Activated naive CD4-positive, alpha-beta T cell treated with anti-CD3 and anti-CD28 coated beads, Interleukin-2, amount 50 U/mL, for 24 hours (primary cell): ENCODE measurements at regions not wholly inside any gene's neighbourhood (a gene's known extent, or its start where the extent isn't known, plus 50 kb on each side); places are given as distances from the start of the nearest gene placed in this dataset.

Source experiments
- H3K27ac Mint-ChIP-seq: one replicate; pipeline ENCODE4 v1.8.0; 2021; ENCODE audit warnings: mild to moderate bottlenecking, mixed read lengths
- H3K27me3 Mint-ChIP-seq: one replicate; pipeline ENCODE4 v1.8.0; 2021; ENCODE audit warnings: mixed read lengths
- H3K36me3 Mint-ChIP-seq: one replicate; pipeline ENCODE4 v1.8.0; 2021; ENCODE audit warnings: mixed read lengths
- H3K4me1 Mint-ChIP-seq: one replicate; pipeline ENCODE4 v1.8.0; 2021; ENCODE audit warnings: mixed read lengths
- H3K4me3 Mint-ChIP-seq: one replicate; pipeline ENCODE4 v1.8.0; 2021; ENCODE audit warnings: mild to moderate bottlenecking, mixed read lengths
- H3K9me3 Mint-ChIP-seq: one replicate; pipeline ENCODE4 v1.8.0; 2021; ENCODE audit warnings: mixed read lengths

DNA sequence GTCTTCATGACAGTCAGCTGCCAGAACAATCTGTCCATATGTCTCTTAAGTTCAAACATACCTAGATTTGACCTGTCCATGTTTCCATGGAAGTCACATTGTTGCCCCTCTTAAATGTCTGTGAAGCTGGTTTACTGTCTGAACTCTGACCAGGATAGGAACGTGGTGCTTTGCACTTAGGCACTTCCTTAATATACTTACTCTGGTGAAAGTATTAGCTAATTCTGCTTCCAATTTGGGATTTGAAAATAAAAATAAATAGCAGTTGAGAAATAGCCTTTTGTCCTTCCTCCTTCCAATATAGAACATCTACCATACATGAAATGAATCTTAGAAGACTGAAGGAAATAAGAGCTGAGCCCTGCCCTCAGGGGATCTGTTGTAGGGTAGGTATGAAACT, 524.5 kb upstream of the CLINT1 start:
- Mint-ChIP-seq H3K9me3 (no peaks in the 10 kb centered on the region), H3K27me3 (no peaks in the 10 kb centered on the region), H3K4me3 (no peak overlapping the region), H3K27ac (no peak overlapping the region), H3K36me3 (no peaks in the 10 kb centered on the region), H3K4me1 (no peaks in the 10 kb centered on the region)

DNA sequence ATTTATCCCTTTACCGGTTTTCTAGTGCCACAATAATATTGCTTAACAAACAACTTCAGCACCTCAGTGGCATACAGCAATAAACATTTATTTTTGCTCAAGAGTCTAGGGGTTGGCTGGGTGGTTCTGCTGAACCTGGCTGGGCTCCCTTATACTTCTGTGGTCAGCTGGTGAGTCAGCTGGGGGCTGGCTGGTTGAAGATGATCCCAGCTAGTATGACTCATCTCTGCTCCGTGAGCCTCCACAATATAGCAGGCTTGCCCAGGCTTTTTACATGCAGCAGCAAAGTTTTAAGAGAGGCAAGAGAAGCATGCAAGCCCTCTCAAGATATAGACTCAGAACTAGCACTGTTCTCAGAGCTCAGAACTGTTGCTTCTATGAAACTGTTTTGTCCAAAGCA, 523.5 kb upstream of the CLINT1 start:
- no peaks in the 10 kb centered on the region for H3K9me3 Mint-ChIP-seq
- H3K36me3 Mint-ChIP-seq = peaks cover 1% of the 10 kb centered on the region
- H3K27me3 Mint-ChIP-seq = no peaks in the 10 kb centered on the region
- no peak overlapping the region for H3K4me3 Mint-ChIP-seq
- no peaks in the 10 kb centered on the region for H3K4me1 Mint-ChIP-seq
- no peak overlapping the region for H3K27ac Mint-ChIP-seq

DNA sequence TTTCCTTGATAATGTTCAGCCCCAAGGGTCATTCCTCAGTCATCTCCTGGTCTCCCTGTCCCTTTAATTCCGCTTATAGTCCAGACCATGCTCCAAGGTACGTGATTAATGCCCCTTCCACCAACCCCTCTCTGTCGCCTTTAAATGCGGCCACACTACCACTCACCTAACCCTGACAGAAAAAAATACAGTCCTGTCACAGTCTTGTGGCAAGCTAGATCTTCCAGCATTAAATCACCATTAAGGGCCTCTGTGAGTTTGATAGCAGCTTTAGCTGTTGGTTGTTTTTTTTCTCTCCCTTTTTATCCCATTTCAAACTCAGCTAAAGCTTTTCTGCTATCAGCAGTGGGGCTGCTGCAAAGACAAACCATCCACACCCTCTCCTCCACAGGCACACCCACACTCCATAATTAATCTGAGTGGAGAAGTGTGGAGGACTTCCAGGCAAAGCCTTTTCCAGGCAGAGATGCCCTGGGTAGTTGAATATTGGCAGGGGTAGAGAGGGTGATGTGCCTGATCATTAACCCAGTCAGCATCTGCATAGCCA, 522.7 kb upstream of the CLINT1 start:
- Mint-ChIP-seq H3K4me1 (no peaks in the 10 kb centered on the region), H3K27me3 (no peaks in the 10 kb centered on the region), H3K27ac (no peak overlapping the region), H3K36me3 (peaks cover 1% of the 10 kb centered on the region), H3K4me3 (no peak overlapping the region), H3K9me3 (no peaks in the 10 kb centered on the region)

DNA sequence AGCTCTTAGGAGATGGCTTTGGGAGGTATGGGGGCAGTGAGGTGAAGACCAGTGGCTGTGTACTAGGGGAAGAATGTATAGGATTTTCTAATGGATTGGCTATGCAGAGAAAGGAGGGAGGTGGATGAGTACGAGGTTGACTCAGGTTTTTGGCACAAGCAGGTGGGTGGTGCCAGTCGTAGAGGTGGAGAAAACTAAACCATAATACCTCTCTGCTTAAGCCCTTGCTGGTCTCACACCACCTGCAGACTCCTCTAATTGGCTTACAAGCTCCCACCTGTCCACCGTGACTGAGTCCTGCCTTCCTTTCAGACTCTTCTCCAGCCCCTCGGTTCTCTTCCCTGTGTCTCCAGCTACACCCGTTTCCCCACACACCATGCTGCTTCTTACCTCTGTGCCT, 521.7 kb upstream of the CLINT1 start:
- Mint-ChIP-seq H3K36me3 (peaks cover 1% of the 10 kb centered on the region), H3K9me3 (no peaks in the 10 kb centered on the region), H3K27ac (no peak overlapping the region), H3K4me3 (no peak overlapping the region), H3K4me1 (no peaks in the 10 kb centered on the region), H3K27me3 (no peaks in the 10 kb centered on the region)

DNA sequence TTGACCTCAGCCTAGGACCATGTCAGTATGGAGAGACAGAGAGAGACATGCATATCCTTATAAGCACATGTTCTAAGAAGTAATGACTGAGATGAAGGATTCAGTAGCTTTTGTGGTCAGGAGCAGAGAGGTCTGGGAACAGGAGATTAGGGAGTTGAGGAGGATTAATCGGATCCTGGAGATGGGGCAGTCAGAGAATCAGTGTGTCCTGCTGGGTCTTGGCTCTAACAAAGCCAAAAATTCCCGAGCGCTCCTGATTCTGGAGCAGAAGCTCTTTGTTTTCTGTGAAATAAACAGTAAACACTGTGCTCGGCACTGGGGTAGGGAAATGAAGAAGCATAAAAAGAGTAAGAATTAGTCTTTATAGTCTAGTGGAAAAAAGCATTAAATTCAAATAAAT, 520.0 kb upstream of the CLINT1 start:
- Mint-ChIP-seq H3K4me3 (no peak overlapping the region), H3K4me1 (no peaks in the 10 kb centered on the region), H3K9me3 (no peaks in the 10 kb centered on the region), H3K27me3 (no peaks in the 10 kb centered on the region), H3K27ac (no peak overlapping the region), H3K36me3 (peaks cover 1% of the 10 kb centered on the region)

DNA sequence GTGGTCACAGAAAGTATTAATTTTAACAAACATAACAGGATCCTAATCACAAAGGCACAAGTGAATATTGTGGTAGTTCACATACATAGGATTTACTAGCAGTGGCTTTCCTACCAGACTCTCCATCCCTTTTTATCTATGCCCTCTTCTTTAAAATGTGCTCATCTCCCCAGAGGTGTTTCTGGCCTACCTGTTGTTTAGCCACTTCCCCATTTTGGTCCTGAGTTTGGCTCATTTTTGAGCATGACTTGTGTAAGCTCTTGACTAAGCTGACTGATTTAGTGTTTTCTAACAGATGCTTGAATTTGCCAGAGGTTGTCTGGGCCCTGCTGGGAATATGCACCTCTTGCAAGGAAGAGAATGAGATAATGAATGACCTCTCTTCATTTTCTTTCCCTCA, 517.7 kb upstream of the CLINT1 start:
- Mint-ChIP-seq H3K27me3 (no peaks in the 10 kb centered on the region), H3K9me3 (no peaks in the 10 kb centered on the region), H3K27ac (no peak overlapping the region), H3K4me3 (no peak overlapping the region), H3K36me3 (peaks cover 1% of the 10 kb centered on the region), H3K4me1 (no peaks in the 10 kb centered on the region)

DNA sequence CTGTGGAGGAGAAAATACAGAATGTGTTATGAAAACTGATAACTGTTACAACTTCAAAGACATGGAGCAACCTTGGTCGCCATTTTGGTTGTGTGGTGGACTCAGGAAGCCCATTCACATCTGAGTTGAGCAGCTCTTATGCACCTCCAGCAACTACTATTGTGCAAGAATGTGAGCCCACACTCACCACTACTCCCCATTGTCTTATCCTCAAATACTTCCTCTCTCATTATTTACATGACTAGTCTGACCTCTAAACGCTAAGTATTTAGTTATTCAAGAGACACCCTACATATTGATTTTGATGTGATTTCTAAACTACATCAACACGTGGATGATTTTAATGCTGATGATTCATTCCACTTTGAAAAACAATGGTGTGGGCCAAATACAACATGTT, 516.6 kb upstream of the CLINT1 start:
- no peak overlapping the region for H3K4me3 Mint-ChIP-seq
- H3K9me3 Mint-ChIP-seq = no peaks in the 10 kb centered on the region
- no peak overlapping the region for H3K27ac Mint-ChIP-seq
- no peaks in the 10 kb centered on the region for H3K4me1 Mint-ChIP-seq
- no peaks in the 10 kb centered on the region for H3K27me3 Mint-ChIP-seq
- peaks cover 1% of the 10 kb centered on the region for H3K36me3 Mint-ChIP-seq

DNA sequence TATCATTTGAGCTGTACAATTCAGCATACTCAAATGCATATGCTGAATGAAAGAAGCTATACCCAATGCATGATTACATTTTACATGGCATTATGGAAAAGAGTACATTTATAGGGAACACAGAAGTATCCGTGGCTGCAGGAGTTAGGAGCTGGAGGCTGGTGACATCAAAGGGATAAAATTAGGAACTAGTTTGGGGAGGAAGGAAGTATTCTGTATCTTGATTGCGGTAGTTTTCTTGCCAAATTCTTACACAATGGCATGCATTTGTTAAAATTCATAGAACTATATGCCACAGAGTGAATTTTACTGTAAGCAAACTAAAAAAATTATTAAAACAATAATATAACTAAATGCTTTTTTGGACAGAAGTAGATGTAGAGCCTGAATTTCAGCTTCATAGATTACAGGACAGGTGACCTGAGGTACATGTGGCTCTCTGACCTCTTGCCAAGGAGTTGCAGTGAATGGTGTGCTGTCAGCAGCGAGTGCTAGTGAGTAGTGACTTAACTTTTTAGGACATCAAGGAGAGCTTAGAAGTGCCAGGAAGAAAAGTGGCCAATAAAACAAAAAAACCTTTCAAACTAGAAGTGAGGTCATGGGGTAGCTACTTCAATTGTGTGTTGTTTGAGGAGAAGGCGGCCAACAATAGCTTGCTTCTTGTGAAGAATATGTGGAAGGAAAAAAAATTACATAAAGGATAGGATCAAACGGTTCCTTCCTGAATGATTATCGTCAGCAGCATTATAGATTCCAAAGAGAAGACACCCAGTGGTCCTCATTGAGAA, 514.9 kb upstream of the CLINT1 start:
- no peak overlapping the region for H3K4me3 Mint-ChIP-seq
- H3K4me1 Mint-ChIP-seq = no peaks in the 10 kb centered on the region

DNA sequence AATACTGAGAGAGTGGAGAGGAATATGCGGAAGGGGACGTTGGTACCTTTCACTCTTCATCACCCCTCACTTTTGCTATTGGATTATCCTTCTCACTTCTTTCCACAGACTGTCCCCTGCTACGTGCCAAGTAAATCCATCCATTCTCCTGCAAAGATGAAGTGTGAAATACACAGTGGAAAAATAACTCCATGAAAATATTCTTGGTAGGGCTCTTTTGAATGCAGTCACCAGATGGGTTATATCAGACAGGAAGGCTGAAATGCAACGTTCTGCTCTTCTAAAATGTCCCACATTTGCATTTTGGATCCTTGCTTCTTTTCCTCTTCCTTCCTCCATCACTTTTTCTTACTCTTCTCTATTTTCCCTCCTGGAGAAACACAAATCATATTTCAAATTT, 510.3 kb upstream of the CLINT1 start:
- H3K4me1 Mint-ChIP-seq = no peaks in the 10 kb centered on the region
- H3K9me3 Mint-ChIP-seq = no peaks in the 10 kb centered on the region
- no peaks in the 10 kb centered on the region for H3K36me3 Mint-ChIP-seq
- H3K4me3 Mint-ChIP-seq = no peak overlapping the region
- no peak overlapping the region for H3K27ac Mint-ChIP-seq
- no peaks in the 10 kb centered on the region for H3K27me3 Mint-ChIP-seq

More for the DNA sequence above, 514.9 kb upstream of the CLINT1 start:
- Mint-ChIP-seq H3K27me3 (no peaks in the 10 kb centered on the region), H3K9me3 (no peaks in the 10 kb centered on the region), H3K36me3 (peaks cover 1% of the 10 kb centered on the region), H3K27ac (no peak overlapping the region)

DNA sequence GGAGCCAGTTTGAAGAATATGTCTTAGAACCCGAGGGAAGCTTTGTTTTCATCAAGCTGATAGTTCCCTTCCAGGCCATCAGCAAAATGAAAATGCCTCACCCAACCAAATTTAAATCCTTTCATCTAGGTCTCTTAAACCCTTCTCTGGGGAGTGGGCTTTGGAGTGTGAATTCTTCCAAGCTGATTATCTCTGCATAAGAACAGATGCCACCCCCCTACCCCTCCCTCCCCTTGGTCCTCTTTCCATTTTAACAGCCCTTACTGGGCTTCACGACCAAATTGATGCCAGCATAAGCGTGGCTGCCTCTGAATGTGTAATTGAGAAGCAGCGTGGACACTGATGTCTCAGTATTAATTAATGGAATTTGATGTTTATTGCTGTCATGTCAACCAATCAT, 509.7 kb upstream of the CLINT1 start:
- Mint-ChIP-seq H3K4me3 (no peak overlapping the region), H3K27me3 (no peaks in the 10 kb centered on the region), H3K36me3 (no peaks in the 10 kb centered on the region), H3K9me3 (no peaks in the 10 kb centered on the region), H3K27ac (no peak overlapping the region), H3K4me1 (no peaks in the 10 kb centered on the region)

DNA sequence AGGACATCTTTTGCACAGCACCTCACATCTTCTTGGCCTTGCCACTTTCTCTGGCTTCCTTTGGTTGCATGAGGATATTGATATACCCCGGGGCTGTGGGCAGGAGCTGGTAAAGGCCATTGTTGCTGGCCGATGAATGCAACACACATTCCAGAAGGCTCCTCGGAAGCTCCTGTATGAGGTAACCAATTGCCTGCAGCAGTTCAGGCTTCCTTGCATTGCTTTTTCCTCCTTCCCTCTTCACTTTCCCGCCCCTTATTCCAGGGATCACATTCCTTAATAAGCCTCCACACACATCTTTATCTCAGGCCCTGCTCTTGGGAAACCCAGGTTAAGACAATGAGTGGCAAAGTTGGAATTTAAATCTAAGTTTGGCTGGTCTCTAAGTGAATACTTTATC, 505.4 kb upstream of the CLINT1 start:
- Mint-ChIP-seq H3K36me3 (no peaks in the 10 kb centered on the region), H3K27me3 (no peaks in the 10 kb centered on the region), H3K4me3 (no peak overlapping the region), H3K27ac (peak overlapping the region; percentile 36), H3K9me3 (no peaks in the 10 kb centered on the region), H3K4me1 (no peaks in the 10 kb centered on the region)

DNA sequence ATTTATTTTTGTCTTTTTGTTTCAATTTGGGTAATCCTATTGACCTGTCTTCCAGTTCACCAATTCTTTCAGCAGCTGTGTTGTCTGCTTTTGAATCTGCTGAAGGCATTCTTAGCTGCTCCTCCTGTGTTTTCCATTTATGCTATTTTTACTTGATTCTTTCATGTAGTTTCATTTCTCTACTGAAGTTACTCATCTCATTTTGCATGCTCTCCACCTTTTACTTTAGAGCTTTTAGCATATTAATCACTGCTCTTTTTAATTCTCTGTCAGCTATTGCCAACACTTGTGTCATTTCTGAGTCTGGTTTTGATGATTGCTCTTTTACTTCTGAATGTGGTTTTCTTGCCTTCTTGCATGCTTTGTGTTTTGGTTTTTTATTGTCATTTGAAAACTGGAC, 496.0 kb upstream of the CLINT1 start:
- Mint-ChIP-seq H3K36me3 (peaks cover 4% of the 10 kb centered on the region), H3K4me3 (no peak overlapping the region), H3K9me3 (peaks cover 7% of the 10 kb centered on the region), H3K27me3 (peaks cover 1% of the 10 kb centered on the region), H3K4me1 (peaks cover 11% of the 10 kb centered on the region), H3K27ac (no peak overlapping the region)

DNA sequence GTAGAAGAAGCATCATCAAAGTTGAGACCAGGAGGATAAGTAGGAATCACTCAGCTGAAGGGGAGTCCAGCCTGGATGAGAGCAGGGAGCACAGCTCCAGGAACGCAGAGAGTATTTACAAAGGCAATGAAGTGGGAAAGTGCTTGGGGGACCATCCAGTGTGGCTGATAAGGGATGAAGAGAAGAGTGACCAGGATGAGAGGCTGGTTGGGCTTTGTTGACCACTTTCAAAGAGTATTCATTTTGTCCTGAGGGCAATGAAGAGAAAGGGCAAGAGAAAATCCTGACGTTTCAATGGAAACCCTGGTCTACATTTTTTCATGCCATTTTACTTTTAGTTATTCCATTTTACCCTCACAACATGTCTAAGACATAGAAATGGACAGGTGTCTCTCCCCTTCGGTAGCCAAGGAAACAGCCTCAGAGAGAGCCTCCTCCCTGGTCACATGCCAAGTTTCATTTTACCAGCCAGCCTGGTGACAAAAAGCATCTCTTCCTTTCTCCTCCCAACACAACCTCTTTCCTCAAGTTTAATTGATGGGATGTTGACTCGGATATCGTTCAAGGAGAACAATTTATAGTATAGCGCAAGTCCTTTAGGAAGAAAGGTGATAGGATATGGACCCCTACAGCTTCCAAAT, 492.7 kb upstream of the CLINT1 start:
- H3K9me3 Mint-ChIP-seq = peaks cover 10% of the 10 kb centered on the region
- H3K4me1 Mint-ChIP-seq = peaks cover 11% of the 10 kb centered on the region
- H3K27ac Mint-ChIP-seq = no peak overlapping the region
- H3K4me3 Mint-ChIP-seq = no peak overlapping the region
- H3K36me3 Mint-ChIP-seq = peaks cover 4% of the 10 kb centered on the region
- H3K27me3 Mint-ChIP-seq = peaks cover 1% of the 10 kb centered on the region

DNA sequence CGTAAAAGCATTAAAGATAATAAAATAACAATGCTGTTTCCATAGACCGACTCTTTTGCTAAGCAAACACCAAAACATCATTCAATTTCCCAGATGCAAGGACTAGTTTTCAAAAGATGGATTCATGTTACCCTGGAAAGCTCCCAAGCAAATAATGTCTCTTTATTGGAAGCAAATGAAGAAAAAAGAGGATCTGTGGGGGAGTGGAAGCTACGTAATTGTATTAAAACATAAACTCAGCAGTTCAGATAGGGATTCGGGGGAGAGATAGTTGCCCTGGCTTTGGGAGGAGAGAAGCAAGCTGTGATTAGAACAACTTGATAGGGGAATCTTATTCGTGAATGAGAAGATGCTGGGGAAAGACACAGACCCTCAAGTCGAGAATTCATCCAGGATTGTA, 491.0 kb upstream of the CLINT1 start:
- Mint-ChIP-seq H3K4me3 (no peak overlapping the region), H3K36me3 (peaks cover 4% of the 10 kb centered on the region), H3K9me3 (peaks cover 18% of the 10 kb centered on the region), H3K4me1 (peaks cover 4% of the 10 kb centered on the region), H3K27ac (peak overlapping the region; percentile 12), H3K27me3 (peaks cover 1% of the 10 kb centered on the region)

DNA sequence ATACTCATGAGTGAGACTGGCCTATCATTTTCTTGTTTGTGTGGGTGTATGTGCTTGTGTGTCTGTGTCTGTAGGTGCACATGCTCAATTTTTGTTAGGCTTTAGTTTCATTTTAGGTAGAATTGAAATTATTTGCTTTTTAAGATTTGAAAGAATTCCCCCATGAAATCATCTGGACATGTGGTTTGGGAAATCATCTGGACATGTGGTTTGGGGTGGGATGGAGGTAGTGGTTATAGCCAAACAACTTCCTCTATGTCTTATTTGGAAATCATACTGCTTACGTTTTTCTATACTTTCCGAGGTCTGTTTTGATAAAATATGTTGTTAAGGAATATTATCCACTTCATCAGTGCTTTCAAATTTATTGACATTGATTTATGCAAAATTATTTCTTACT, 485.4 kb upstream of the CLINT1 start:
- no peaks in the 10 kb centered on the region for H3K4me1 Mint-ChIP-seq
- no peaks in the 10 kb centered on the region for H3K36me3 Mint-ChIP-seq
- H3K27me3 Mint-ChIP-seq = peaks cover 5% of the 10 kb centered on the region
- H3K27ac Mint-ChIP-seq = no peak overlapping the region
- H3K9me3 Mint-ChIP-seq = peaks cover 13% of the 10 kb centered on the region
- no peak overlapping the region for H3K4me3 Mint-ChIP-seq

DNA sequence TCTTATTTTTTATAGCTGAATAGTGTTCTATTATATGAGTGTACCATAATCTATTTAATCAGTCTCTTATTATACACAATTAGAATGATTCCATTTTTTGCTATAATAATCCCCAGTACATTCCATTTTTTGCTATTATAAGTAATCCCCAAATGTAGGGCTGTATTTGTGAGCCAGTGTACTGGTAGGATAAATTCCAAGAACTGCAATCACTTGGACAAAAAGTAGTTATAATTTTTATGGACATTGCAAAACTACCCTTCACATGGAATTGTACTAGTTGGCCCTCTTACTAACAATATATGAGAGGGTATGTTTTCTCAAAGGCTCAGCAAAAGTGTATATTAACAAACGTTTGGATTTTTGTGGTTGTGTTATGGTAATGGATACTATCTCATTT, 481.7 kb upstream of the CLINT1 start:
- Mint-ChIP-seq H3K27ac (no peak overlapping the region), H3K9me3 (peaks cover 22% of the 10 kb centered on the region), H3K27me3 (peaks cover 6% of the 10 kb centered on the region), H3K4me1 (no peaks in the 10 kb centered on the region), H3K36me3 (no peaks in the 10 kb centered on the region), H3K4me3 (no peak overlapping the region)
